Fibroblast of mammary gland (primary cell): ENCODE measurements at regions not wholly inside any gene's neighbourhood (a gene's known extent, or its start where the extent isn't known, plus 50 kb on each side); places are given as distances from the start of the nearest gene placed in this dataset.

Experiments used
- DNase-seq: peaks from one replicate; pipeline ENCODE4 v3.0.0-alpha.2; 2010; ENCODE audit warnings: low read depth
- H3K4me3 ChIP-seq: 2 replicates; pipeline ENCODE4 v1.5.1; 2011; ENCODE audit warnings: low read depth, mild to moderate bottlenecking, low read length, moderate library complexity; ENCODE audit not compliant: control insufficient read depth
- CTCF ChIP-seq: conservative IDR thresholded peaks from 2 replicates; pipeline ENCODE4 v1.5.1; 2011; ENCODE audit warnings: low read depth, low read length, inconsistent platforms; ENCODE audit not compliant: control insufficient read depth, insufficient read depth

DNA sequence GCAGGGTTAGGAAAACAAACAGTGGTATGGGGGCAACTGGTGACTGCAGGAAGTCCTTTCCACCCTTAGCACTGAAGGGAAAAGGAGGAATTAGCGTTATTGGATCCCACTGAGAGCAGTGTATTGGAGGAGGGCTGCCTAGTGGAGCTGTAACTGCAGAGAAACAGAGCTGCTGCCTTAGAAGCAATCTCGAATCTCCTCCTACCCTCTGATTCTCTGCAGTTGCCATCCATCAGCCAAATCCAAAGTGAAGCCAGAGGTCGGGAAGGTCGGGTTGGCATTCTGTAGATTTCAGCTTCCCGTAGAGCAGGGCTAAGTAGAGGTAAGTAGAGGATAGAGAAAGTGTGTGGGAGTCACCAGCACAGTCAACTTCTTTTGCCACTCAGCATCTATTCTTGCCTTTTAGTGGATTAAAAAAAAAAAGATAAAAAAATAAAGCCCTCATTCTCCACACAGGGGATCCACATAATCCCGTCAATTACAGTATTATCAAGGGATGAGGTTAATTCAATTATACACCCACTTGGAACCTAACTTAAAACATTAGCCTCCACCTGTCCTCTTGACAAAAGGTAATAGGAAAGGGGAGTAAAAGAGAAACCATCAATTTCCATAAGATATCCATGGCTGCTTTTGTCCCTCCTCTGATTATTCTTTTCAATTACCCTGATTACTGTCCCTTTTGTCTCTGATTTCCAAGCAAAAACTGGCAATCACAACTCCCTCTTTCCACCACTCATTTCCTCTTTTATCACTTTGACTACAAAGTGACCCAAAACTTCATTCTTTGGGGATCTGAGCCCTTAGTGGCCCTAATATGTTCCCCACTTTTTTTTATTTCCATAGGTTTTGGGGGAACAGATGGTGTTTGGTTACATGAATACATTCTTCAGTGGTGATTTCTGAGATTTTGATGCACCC is 234.7 kb downstream of the RBM26 start:
- no peak for TF ChIP-seq CTCF
- no peak overlapping the region for H3K4me3 ChIP-seq
- DNase-seq: no peak

DNA sequence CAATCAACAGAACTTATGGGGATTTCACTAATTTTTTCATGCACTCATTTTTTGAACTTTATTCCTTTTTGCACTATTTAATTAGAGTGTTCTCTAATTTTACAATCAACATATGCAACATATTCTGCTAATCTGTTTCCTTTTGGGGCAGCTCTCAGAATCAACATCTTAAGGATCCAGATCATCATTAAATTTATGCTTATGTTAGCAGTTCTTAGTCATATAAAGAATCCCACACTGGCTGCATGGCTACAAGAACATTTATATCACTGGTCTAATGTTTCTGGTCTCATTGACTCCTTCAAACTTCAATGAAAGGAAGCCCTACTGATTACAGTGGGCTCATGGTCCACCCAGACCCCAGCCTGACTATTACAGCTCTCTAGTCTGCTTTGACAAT is 245.2 kb downstream of the RBM26 start:
- H3K4me3 ChIP-seq: no peak overlapping the region
- TF ChIP-seq CTCF: no peak
- DNase-seq: no peak

GRCh38 chr13:79155883-79156282 is 250.2 kb downstream of the RBM26 start:
- H3K4me3 ChIP-seq: no peak overlapping the region
- DNase-seq: no peak
- TF ChIP-seq CTCF: no peak

DNA sequence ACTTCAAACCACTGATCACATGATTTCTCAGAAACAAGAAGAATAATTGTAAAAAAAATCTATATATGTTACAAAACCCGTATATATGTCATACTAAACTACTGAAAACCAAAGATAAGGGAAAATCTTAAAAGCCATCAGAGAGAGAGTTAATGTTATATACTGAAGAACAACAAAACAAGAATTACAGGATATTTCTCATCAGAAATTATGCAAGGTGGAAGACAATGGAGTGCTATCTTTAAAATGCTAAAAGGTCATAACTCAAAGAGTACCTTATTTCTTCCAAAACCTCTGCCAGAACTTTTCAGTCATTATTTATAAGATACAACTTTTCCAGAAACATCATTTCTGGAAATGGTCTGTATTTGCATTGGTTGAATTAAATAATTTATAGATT is 256.8 kb downstream of the RBM26 start:
- no peak for TF ChIP-seq CTCF
- no peak for DNase-seq
- H3K4me3 ChIP-seq: no peak overlapping the region

GRCh38 chr13:79141082-79141481 is 265.0 kb downstream of the RBM26 start:
- no peak for TF ChIP-seq CTCF
- no peak overlapping the region for H3K4me3 ChIP-seq
- no peak for DNase-seq

- DNase-seq: peak; percentile 60
- no peak for TF ChIP-seq CTCF
Observed at GRCh38 chr13:79128158-79128557, 277.9 kb downstream of the RBM26 start.

More at GRCh38 chr13:79128158-79128557, 277.9 kb downstream of the RBM26 start:
- no peak overlapping the region for H3K4me3 ChIP-seq
